Type B pancreatic cell (in vitro differentiated cells): ENCODE measurements at regions not wholly inside any gene's neighbourhood (a gene's known extent, or its start where the extent isn't known, plus 50 kb on each side); places are given as distances from the start of the nearest gene placed in this dataset.

ENCODE experiments used
- DNase-seq: peaks from one replicate; pipeline ENCODE4 v3.0.0; 2021; ENCODE audit warnings: mixed read lengths; ENCODE audit not compliant: unreplicated experiment; ENCODE audit errors: extremely low spot score
- H3K27ac Mint-ChIP-seq: 2 replicates; pipeline ENCODE4 v1.8.0; 2021; ENCODE audit warnings: mild to moderate bottlenecking, mixed read lengths
- H3K27me3 Mint-ChIP-seq: 2 replicates; pipeline ENCODE4 v1.8.0; 2021; ENCODE audit warnings: mixed read lengths
- H3K36me3 Mint-ChIP-seq: 2 replicates; pipeline ENCODE4 v1.8.0; 2021; ENCODE audit warnings: mixed read lengths
- H3K4me1 Mint-ChIP-seq: one replicate; pipeline ENCODE4 v1.8.0; 2021; ENCODE audit warnings: mixed read lengths; ENCODE audit not compliant: unreplicated experiment
- H3K4me3 Mint-ChIP-seq: 2 replicates; pipeline ENCODE4 v1.8.0; 2021; ENCODE audit warnings: mild to moderate bottlenecking, mixed read lengths
- H3K9me3 Mint-ChIP-seq: 2 replicates; pipeline ENCODE4 v1.8.0; 2021; ENCODE audit warnings: mixed read lengths
- CTCF ChIP-seq: fragments of 200-600 bp; sonication (generic); conservative IDR thresholded peaks from 2 replicates; pipeline ENCODE4 v1.5.0; 2021; ENCODE audit warnings: antibody characterized with exemption, mild to moderate bottlenecking

DNA sequence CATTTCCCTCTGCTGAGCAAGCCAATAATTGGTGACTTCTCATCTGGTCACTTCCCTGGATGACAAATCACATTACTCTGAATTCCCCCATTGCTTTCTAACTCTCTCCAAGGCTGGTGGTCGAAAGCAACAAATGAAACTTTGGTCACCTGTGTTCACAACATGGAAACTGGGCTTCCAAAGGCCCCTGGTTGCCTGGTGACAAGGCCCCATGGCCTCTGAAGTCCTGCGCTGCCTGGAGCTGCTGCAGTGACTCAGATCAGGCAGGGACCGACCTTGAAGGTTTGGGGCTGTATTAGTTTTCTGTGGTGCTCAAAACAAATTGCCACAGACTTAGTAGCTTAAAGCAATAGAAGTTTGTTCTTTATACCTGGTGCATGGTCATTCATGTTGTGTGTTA, 345.3 kb downstream of the WDR72 start:
- no peaks in the 10 kb centered on the region for H3K4me1 Mint-ChIP-seq
- H3K36me3 Mint-ChIP-seq = no peaks in the 10 kb centered on the region
- TF ChIP-seq CTCF = no peak
- no peak overlapping the region for H3K4me3 Mint-ChIP-seq
- DNase-seq = no peak
- H3K9me3 Mint-ChIP-seq = peaks cover 12% of the 10 kb centered on the region
- no peak overlapping the region for H3K27ac Mint-ChIP-seq
- no peaks in the 10 kb centered on the region for H3K27me3 Mint-ChIP-seq

GRCh38 chr15:53412542-53412941, 346.9 kb downstream of the WDR72 start:
- Mint-ChIP-seq H3K27me3 (peaks cover 4% of the 10 kb centered on the region), H3K4me3 (no peak overlapping the region), H3K27ac (no peak overlapping the region), H3K9me3 (peaks cover 7% of the 10 kb centered on the region), H3K36me3 (no peaks in the 10 kb centered on the region), H3K4me1 (no peaks in the 10 kb centered on the region)
- DNase-seq = no peak
- TF ChIP-seq CTCF = no peak

GRCh38 chr15:53404930-53405493, 354.5 kb downstream of the WDR72 start:
- no peak for TF ChIP-seq CTCF
- no peaks in the 10 kb centered on the region for H3K9me3 Mint-ChIP-seq
- peaks cover 10% of the 10 kb centered on the region for H3K4me1 Mint-ChIP-seq
- H3K27ac Mint-ChIP-seq = no peak overlapping the region
- H3K36me3 Mint-ChIP-seq = no peaks in the 10 kb centered on the region
- no peak for DNase-seq
- no peak overlapping the region for H3K4me3 Mint-ChIP-seq
- peaks cover 30% of the 10 kb centered on the region for H3K27me3 Mint-ChIP-seq

DNA sequence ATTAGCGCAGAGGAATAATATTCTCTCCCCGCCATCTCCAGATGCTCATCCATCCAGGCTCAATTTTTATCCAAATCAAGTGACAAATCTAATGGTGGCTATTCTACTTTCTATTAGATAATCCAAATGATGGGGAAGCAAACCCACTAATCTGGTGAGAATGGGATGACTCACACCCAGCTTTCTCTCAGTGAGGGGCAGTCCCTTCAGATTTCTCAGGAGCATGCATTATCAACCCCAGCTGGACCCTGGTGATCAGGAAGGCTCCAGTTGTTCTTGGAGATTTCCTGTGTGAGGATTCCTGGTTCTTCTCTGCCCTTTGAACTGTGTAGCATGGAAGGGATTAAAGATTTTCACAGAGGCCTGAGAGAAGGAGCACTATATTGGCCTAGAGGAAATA, 358.0 kb downstream of the WDR72 start:
- Mint-ChIP-seq H3K36me3 (no peaks in the 10 kb centered on the region), H3K4me1 (peaks cover 10% of the 10 kb centered on the region), H3K9me3 (no peaks in the 10 kb centered on the region), H3K27ac (no peak overlapping the region), H3K4me3 (no peak overlapping the region), H3K27me3 (peaks cover 23% of the 10 kb centered on the region)
- DNase-seq = no peak
- TF ChIP-seq CTCF = no peak

GRCh38 chr15:53400986-53401385, 358.5 kb downstream of the WDR72 start:
- DNase-seq = no peak
- H3K4me3 Mint-ChIP-seq = no peak overlapping the region
- peaks cover 10% of the 10 kb centered on the region for H3K4me1 Mint-ChIP-seq
- H3K36me3 Mint-ChIP-seq = no peaks in the 10 kb centered on the region
- H3K9me3 Mint-ChIP-seq = no peaks in the 10 kb centered on the region
- H3K27me3 Mint-ChIP-seq = peaks cover 23% of the 10 kb centered on the region
- no peak for TF ChIP-seq CTCF
- no peak overlapping the region for H3K27ac Mint-ChIP-seq
